NCI-H2196 treated with DMSO at 0.1 percent for 48 hours (cell line): ENCODE measurements at regions not wholly inside any gene's neighbourhood (a gene's known extent, or its start where the extent isn't known, plus 50 kb on each side); places are given as distances from the start of the nearest gene placed in this dataset.
A peak's percentile ranks its signal among the peaks of the same experiment; 100 is the strongest.

Experiments
- DNase-seq: peaks from one replicate; lab custom pipeline; 2025; ENCODE audit not compliant: unreplicated experiment; lab: John Stamatoyannopoulos, UW

- DNase-seq: no peak
Observed at GRCh38 chr12:65546528-65546927, 268.0 kb downstream of the MSRB3 start.

DNA sequence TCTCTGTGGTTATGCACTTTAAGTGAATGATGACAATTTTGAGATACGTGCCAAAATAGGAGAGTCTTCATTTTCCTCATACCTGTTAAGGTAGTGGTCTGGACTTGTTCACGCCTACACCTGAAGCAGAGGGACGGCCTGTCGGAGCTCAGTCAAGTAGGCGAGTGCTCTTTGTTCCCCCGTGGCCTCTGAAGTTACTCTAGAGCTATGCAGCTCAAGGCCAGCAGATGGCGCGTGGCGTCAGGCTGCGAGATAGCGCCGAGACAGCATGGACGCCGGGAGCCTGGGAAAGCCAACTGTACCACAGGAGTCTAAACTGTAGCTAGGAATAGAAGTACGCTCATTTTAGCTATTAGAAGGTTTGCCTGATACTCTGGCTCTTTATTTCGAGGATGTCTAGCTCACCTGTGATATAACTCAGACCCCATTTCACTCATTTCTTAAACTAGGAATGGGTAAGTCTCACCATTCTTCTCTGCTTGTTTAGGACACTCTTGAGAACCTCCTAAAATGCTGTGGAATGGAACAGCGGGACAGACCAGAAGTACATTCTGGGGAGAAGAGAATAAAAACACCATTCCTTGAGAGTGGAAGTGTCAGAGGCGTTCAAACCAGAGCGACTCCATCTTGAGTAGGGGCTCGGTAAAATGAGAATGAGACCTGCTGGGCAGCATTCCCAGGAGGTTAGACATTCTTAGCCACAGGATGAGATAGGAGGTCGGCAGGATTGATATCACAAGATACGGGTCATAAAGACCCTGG, 267.4 kb upstream of the HMGA2 start:
- DNase-seq: peak; percentile 27

DNA sequence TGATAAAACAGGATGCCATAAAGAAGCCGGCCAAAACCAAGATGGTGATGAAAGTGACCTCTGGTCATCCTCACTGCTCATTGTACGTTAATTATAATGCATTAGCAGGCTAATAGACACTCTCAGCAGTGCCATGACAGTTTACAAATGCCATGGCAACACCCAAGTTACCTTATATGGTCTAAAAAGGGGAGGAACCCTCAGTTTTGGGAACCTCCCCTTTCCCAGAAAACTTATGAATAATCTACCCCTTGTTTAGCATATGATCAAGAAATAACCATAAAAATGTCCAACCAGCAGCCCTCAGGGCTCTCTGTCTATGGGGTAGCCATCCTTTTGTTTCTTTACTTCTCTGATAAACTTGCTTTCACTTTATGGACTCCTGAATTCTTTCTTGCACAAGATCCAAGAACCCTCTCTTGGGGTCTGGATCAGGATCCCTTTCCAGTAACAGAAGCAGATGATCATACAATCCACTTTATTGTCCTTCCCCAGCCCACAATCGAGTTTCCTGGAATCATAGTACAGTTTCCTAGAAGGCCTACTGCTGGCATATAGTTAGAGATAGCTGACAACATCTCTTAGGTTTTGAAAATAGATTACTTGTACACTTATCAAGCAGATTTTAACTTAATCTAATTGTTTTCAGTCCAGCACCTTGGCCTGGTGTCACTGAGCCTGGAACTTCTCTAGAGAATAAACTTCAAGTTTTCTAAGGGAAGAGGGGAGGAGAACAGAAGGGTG, 266.7 kb upstream of the HMGA2 start:
- no peak for DNase-seq

DNA sequence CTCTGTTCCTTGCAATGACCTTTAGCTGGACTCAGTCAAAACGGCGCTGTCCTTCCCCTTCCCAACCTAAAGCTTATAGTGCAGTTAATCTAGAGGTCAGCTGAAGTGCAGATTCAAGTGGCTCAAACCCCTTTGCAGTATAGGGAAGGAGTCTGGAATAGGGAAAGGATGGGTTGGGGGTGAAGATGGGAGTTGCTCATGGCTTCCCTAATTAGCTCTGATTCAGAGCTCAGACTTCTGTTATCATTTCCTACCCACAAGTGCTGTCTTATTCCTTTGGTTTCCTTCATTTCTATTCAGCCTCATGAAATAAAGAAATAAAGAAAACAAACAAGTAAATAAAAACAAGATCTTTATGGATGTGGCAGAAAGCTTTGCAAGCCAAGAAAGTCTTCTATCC, 264.0 kb upstream of the HMGA2 start:
- DNase-seq: no peak

GRCh38 chr12:65561798-65562382, 262.4 kb upstream of the HMGA2 start:
- no peak for DNase-seq

DNA sequence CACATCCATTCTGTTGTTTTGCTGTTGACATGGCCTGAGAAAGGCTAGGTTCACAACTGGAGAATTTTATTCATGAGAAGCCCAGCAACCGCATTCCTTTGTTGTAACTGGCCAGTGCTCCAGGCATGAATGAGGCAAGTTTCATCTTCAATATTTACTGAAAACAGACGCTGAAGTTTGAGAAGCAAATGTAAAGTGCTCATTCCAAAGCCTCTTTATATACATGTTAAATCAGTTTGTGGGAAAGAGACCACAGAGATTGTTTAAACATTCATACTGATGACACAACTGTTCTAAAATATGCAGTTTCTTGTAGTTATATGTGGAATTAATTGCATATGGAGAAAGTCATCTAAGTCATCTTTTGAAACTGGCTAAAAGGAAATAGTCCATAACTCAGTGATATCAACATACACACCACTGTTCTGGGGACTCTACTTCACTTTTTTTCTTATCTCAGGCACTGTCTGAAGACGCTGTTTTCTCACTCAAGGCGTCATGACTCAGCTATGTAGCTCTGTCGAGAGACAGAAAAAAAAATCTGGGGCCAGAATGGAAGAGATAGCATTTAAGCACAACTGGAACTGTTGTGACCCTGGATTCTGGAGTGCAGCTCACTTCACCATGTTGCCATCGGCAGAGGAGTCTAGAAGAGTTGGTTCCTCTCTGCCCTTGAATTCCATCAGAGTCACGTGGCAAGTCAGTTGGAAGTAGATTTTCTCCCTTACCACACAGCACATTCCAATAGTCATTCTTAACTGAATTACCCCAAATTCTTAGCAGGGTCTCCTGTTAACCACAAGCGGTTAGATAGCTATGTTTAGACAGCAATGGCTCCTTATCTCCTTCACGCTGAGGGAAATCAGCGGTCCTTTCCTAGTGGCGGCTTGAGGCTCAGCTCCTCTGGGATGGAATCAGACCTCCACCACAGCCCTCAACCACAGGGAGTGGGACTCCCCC, 258.4 kb upstream of the HMGA2 start:
- DNase-seq: no peak

DNA sequence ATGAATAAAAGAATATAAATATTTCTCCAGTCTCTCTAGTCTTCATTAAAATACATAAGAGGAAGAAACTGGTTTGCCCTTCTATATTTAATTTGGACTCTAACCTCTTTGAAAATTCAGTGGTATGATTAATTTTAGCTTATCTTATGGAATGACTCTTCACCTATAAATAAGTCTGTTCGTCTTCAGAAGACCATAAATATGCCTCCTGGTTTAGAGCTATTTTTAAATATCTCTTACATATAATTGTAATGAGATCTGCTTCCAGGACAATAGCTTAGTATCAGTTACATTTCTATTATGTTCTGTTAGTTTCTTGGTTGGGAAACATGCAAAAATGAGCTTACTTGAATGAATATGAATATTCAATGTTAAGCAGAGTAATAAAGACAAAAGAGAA, 257.5 kb upstream of the HMGA2 start:
- no peak for DNase-seq

DNA sequence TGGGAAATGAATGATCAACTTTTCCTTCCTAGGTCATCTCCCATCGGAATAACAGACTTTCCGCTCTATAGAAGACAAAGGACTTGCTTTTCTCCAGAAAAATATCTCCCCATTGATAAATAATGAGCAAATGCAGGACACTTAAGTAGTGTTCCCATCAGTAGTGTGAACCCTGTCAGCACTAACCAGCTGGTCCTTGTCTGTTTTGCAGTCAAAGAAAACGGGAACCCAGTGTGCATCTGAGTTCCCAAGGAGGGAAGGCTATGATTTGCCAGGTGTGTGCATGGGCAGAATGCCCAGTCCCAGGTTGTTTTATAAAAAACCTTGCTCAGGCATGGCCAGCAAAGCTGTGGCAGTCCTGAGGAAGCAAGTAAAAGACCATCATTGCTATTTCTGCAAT, 256.5 kb upstream of the HMGA2 start:
- no peak for DNase-seq

DNA sequence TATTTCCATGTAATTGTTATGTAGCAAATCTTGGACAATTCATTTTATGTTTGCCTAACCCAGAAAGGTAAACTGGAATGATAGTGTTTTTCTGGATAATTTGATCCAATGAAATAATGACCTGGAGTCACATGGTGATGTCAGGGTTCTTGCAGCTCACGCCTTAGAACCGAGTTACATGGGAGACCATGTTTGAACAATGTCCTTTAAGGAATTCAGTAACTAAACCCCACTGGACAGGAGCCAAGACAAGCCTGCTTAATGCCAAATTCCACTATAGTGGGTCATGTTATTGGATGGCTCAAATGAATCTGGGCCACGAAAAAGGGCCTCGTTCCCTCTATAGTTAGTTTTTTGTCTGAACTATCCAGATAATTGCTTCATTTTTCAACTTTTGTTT, 255.8 kb upstream of the HMGA2 start:
- DNase-seq: no peak

DNA sequence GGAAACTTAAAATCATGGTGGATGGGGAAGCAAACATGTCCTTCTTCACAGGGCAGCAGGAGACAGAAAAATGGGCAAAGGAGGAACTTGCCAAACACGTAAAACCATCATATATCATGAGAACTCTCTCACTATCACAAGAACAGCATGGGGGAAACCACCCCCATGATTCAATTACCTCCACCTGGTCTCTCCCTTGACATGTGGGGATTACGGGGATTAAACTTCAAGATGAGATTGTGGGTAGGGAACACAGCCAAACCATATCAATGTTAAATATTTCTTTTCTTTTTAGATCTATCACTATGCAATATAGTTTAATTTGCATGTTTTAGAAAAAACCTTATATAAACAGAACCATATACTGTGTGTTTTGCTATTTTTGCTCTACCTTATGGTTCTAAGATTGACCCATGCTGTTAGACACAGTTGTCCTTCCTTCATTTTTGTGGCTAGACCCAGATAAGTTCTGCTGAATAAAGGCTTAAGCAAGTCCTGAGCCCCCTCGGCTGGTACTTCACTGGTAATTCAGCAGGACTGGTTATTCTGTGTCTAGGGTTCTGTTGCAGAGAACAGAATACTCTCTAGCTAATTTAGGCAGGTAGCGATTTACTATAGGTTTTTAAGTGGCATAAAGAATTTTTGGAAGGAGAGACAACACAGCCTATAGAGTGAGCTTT, 253.7 kb upstream of the HMGA2 start:
- DNase-seq: no peak

- no peak for DNase-seq
Observed at GRCh38 chr12:65574867-65575266, 249.4 kb upstream of the HMGA2 start.

DNA sequence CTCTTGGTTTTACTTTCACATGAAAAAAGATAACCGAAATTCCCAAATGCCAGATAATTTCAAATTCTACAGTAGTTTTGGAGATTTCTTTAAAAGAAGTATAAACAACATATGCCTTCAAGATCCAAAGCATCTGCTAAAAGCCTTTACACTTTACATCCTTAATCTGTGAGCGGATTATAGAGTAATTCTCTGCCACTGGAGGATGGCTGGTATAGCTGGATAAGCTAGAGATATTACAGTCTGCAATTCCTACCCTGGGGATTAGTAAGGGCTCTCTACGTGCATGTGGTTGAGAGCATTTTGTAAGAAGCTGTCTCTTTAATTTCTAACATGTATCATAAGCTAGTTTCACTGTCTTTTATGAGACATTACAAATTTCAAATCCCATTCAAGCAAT, 240.3 kb upstream of the HMGA2 start:
- no peak for DNase-seq

DNA sequence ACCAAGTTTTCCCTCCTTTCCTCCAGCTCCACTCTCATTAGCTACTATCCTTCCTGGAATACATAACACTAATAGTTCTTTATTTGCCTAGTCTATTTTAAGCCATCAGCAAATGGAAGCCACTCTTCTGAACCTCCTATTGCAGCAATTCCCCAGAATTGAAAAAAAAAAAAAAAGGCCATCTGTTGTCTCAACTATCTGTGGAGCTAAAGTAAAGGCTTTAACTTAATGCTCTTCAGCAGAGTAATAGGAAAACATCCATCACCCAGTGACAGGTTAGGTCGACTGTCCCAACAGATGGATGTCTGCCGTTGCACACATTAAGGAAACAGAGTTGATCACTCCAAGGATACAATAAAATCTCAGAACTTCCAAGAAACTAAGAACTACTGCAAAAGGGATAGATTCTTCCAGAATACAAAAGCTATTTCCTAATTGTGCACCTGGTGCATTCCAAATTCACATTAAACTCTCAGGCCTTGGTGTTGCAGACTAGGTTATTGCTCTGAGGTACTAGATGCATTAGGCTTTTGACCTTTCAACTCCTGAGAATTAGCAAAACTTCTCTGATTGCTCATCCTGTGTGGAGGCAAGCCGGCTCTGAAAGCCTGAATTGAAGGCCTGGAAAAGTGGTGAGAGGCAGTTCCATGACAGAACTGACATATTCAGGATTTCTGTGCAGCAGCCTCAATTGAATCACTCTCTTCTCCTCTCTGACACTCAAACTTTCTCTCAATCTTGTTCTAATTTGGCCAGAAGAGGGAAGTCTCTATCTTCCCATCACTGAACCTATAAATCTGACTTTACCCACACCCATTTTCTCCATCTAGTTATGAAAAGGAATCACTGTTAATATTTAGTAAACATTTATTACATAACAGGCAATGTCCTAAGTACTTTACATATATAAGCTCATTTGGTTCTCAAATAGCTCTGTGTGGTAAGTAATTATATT, 238.4 kb upstream of the HMGA2 start:
- DNase-seq: no peak

- no peak for DNase-seq
Observed at GRCh38 chr12:65586796-65587195, 237.5 kb upstream of the HMGA2 start.

GRCh38 chr12:65590318-65590717, 234.0 kb upstream of the HMGA2 start:
- DNase-seq: no peak

DNA sequence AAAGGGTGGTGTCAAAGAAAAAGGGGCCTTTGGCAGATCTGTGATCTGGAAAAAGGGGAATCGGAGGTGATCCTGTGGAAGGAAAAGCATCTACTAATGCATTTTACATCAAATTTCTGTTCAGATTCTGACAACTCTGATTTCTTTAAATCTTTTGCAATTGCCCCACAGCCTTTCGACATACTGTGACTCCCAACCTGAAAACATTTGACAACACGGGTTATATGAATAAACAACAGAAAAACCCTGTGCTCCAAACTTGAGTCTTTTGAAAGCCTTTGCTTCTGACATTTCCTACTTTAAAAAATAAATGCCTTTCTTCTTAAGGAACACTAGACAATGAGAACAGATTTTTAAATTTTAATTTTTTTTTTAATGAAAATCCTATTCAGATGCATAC, 231.9 kb upstream of the HMGA2 start:
- DNase-seq: no peak

DNA sequence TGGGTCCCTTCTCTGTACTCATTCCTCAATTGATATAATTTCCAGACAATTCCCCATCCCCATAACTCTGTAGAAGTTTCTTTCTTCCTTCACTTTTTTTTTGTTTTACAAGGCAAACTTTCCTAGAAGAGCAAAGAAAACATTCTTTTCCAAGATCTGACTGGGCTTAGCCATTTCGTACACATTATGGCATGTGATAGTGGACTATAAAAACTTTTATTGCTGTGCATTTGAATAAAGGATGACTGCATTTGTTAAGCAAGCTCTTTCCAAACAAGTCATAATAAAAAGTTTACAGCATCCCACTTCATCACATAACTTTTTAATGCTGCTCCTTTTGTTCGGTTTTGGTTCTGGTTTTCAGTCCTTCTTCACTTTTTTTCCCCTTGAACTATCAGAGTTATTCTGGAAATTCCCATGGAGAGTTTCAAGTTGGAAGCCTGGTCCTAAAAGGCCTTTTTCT, 231.0 kb upstream of the HMGA2 start:
- DNase-seq: no peak

GRCh38 chr12:65594409-65594808, 229.9 kb upstream of the HMGA2 start:
- no peak for DNase-seq

GRCh38 chr12:65595016-65595560, 229.2 kb upstream of the HMGA2 start:
- DNase-seq: no peak
